ENCODE measurements at regions not wholly inside any gene's neighbourhood (a gene's known extent, or its start where the extent isn't known, plus 50 kb on each side); places are given as distances from the start of the nearest gene placed in this dataset.
"Not testable (repeated sequence)": the region's sequence is repeated elsewhere in the genome, so short reads cannot be mapped to it uniquely, and the experiment has no call there.

- no peak for DNase-seq
Measured at GRCh38 chr7:110421490-110422241, 669.3 kb upstream of the LRRN3 start.

GRCh38 chr7:110432061-110432553 is 658.8 kb upstream of the LRRN3 start:
- no peak for DNase-seq

- not testable (repeated sequence) for DNase-seq
Measured at GRCh38 chr7:110438926-110439325, 652.0 kb upstream of the LRRN3 start.

- no peak for DNase-seq
Measured at GRCh38 chr7:110442381-110442837, 648.5 kb upstream of the LRRN3 start.

GRCh38 chr7:110446658-110447057 is 644.3 kb upstream of the LRRN3 start:
- DNase-seq: no peak

GRCh38 chr7:110448918-110449317 is 642.0 kb upstream of the LRRN3 start:
- no peak for DNase-seq

- no peak for DNase-seq
Measured at GRCh38 chr7:110454713-110455112, 636.2 kb upstream of the LRRN3 start.

- no peak for DNase-seq
Measured at GRCh38 chr7:110461621-110462020, 629.3 kb upstream of the LRRN3 start.

- no peak for DNase-seq
Measured at GRCh38 chr7:110470420-110470819, 620.5 kb upstream of the LRRN3 start.

GRCh38 chr7:110472419-110472818 is 618.5 kb upstream of the LRRN3 start:
- not testable (repeated sequence) for DNase-seq

- no peak for DNase-seq
Measured at GRCh38 chr7:110480964-110481363, 610.0 kb upstream of the LRRN3 start.

- no peak for DNase-seq
Measured at GRCh38 chr7:110483553-110483952, 607.4 kb upstream of the LRRN3 start.

GRCh38 chr7:110484356-110484755 is 606.6 kb upstream of the LRRN3 start:
- DNase-seq: no peak

- no peak for DNase-seq
Measured at GRCh38 chr7:110486549-110486948, 604.4 kb upstream of the LRRN3 start.

GRCh38 chr7:110502888-110503465 is 588.0 kb upstream of the LRRN3 start:
- no peak for DNase-seq

GRCh38 chr7:110507369-110507768 is 583.6 kb upstream of the LRRN3 start:
- DNase-seq: no peak

GRCh38 chr7:110507832-110508231 is 583.1 kb upstream of the LRRN3 start:
- DNase-seq: no peak

- not testable (repeated sequence) for DNase-seq
Measured at GRCh38 chr7:110514975-110515551, 575.9 kb upstream of the LRRN3 start.

- no peak for DNase-seq
Measured at GRCh38 chr7:110519851-110520250, 571.1 kb upstream of the LRRN3 start.

- DNase-seq: no peak
Measured at GRCh38 chr7:110521357-110521911, 569.5 kb upstream of the LRRN3 start.

GRCh38 chr7:110522061-110522760 is 568.7 kb upstream of the LRRN3 start:
- no peak for DNase-seq

- no peak for DNase-seq
Measured at GRCh38 chr7:110522761-110523200, 568.1 kb upstream of the LRRN3 start.

GRCh38 chr7:110529175-110529574 is 561.8 kb upstream of the LRRN3 start:
- DNase-seq: no peak

Measured in stimulated activated naive CD4-positive, alpha-beta T cell (primary cell).